ENCODE measurements at regions not wholly inside any gene's neighbourhood (a gene's known extent, or its start where the extent isn't known, plus 50 kb on each side); places are given as distances from the start of the nearest gene placed in this dataset.

DNA sequence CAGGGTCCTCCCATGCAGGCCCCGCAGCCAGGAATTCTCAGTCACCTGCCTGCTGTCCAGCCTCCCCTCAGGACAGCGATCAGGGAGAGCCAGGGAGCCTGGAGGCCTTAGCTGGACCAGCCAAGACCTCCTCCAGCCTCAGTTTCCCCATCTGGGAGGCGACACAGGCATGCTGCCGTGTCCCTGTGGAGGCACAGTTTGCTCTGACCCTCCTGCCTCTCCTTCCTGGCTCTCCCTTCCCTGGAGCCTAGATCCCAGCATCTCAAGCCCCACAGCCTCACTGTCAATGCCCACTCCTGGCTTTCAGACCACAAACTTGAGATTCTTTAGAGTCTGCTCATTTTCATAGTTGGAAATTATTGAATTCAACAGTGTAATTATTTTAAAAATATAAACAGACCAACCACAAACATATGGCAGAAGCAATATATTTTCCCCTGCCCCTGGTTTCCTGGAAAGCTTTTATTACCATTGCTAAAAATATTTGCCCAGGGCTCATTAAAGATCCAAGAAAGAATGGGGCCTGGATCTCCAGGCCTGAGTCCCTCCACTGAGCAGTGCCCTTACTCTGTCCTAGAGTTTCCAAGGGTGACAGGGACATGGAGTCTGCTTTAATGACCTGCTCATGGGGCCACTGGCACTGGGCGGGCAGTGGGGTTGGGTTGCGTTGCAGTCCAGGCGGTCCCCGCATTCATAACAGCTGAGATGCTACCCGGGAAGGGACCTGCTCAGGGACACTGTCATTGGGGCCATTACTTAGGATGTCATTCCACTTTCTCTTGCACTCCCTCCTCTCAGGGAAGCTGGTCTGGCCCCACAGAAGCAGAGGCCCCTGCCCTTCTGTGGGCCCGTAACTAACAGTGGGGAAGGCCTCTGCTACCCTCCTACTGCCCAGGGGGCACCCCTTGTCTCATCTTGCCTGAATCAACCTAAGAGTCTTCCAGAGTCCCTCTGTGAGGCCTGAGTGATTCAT is 81.6 kb upstream of the CHST15 start:
- TF ChIP-seq CTCF (conservative IDR thresholded peaks at IDR 0.05; ENCODE audit: low read length) (no peak), EZH2phosphoT487 (IDR thresholded peaks at IDR 0.05; ENCODE audit: borderline replicate concordance, low read depth, low read length) (no peak)
